ENCODE measurements at regions not wholly inside any gene's neighbourhood (a gene's known extent, or its start where the extent isn't known, plus 50 kb on each side); places are given as distances from the start of the nearest gene placed in this dataset.

GRCh38 chr17:79180358-79181005 lies 105.9 kb downstream of the ENGASE start:
- peaks cover 3% of the 10 kb centered on the region for H3K4me1 ChIP-seq (ENCODE audit: control insufficient read depth, insufficient read depth, low read length, poor library complexity, severe bottlenecking)
- DNase-seq, result no peak
- peaks cover 5% of the 10 kb centered on the region for H3K27me3 ChIP-seq (replicated peaks; ENCODE audit: control insufficient read depth, insufficient read depth, low read length, poor library complexity, severe bottlenecking)
- H3K36me3 ChIP-seq (ENCODE audit: control insufficient read depth, insufficient read depth, low read length), result no peaks in the 10 kb centered on the region
- no peaks in the 10 kb centered on the region for H3K9me3 ChIP-seq (ENCODE audit: control insufficient read depth, low read length)
- no peak overlapping the region for H3K4me3 ChIP-seq (ENCODE audit: insufficient read depth, low read depth, low read length, poor library complexity, severe bottlenecking)
- no peak overlapping the region for H3K27ac ChIP-seq (ENCODE audit: insufficient read depth, low read length, poor library complexity, severe bottlenecking)

DNA sequence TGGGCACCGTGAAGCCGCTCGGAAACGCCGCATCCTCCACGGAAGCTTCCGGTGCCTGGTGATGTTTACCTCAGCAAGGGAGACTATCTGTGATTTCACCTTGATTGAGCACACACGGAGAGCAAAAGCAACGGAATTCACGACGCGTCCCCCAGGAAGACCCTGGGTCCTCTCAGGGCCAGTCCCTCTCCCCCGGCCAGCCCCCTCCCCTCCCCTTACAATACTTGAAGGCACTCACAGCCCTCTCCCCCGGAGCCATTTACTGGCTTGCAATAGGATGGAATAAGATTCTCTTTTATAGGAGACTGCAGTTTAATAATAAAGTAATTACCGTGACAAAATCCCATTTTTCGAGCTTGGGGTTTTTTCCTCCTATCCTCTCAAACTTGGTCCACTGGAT lies 104.7 kb downstream of the ENGASE start:
- H3K36me3 ChIP-seq (ENCODE audit: control insufficient read depth, insufficient read depth, low read length), result no peaks in the 10 kb centered on the region
- H3K27me3 ChIP-seq (replicated peaks; ENCODE audit: control insufficient read depth, insufficient read depth, low read length, poor library complexity, severe bottlenecking), result no peaks in the 10 kb centered on the region
- H3K4me1 ChIP-seq (ENCODE audit: control insufficient read depth, insufficient read depth, low read length, poor library complexity, severe bottlenecking), result peaks cover 3% of the 10 kb centered on the region
- DNase-seq, result no peak
- H3K4me3 ChIP-seq (ENCODE audit: insufficient read depth, low read depth, low read length, poor library complexity, severe bottlenecking), result no peak overlapping the region
- H3K9me3 ChIP-seq (ENCODE audit: control insufficient read depth, low read length), result no peaks in the 10 kb centered on the region
- no peak overlapping the region for H3K27ac ChIP-seq (ENCODE audit: insufficient read depth, low read length, poor library complexity, severe bottlenecking)

GRCh38 chr17:79177877-79178276 lies 103.3 kb downstream of the ENGASE start:
- no peaks in the 10 kb centered on the region for H3K27me3 ChIP-seq (replicated peaks; ENCODE audit: control insufficient read depth, insufficient read depth, low read length, poor library complexity, severe bottlenecking)
- H3K4me3 ChIP-seq (ENCODE audit: insufficient read depth, low read depth, low read length, poor library complexity, severe bottlenecking), result no peak overlapping the region
- no peaks in the 10 kb centered on the region for H3K36me3 ChIP-seq (ENCODE audit: control insufficient read depth, insufficient read depth, low read length)
- H3K4me1 ChIP-seq (ENCODE audit: control insufficient read depth, insufficient read depth, low read length, poor library complexity, severe bottlenecking), result no peaks in the 10 kb centered on the region
- H3K9me3 ChIP-seq (ENCODE audit: control insufficient read depth, low read length), result no peaks in the 10 kb centered on the region
- H3K27ac ChIP-seq (ENCODE audit: insufficient read depth, low read length, poor library complexity, severe bottlenecking), result no peak overlapping the region
- DNase-seq, result no peak

DNA sequence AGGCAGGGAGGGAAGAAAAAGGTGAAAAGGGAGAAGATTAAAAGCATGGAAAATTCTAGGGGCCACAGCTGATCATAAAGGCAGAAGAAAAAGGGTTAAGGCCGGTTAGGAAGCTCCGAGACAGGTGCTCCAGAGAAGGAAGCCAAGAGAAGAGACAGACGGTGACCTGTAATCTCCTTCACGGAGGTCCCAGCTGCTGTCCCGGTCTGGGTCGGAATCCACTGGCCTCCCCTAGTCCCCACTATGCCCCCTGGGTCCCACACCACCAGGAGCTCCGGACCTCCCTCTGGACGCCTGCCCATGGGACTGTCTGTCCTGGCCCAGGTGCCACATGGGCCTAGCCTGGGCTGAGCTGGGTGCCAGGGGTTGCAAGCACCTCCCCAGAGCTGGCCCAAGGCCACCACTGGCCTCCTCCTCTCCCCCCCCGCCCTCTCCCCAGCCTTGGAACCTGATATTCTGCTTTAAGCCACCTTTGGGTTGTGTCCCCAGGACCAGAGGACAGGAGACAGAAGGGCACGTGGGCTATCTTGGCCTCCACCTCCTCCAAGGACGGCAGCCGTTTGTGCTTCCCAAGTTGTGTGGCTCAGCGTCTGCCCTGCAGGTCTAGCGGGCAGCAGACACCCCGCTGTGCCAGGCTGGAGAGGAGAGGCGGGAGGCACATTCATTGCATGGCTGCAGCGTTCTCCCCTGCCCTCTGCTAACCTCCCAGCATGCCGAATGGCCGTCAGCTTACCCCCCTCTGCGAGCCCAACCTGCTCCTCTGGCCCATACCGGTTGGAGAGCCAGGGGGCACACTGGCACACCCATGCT lies 102.4 kb downstream of the ENGASE start:
- H3K27ac ChIP-seq (ENCODE audit: insufficient read depth, low read length, poor library complexity, severe bottlenecking), result no peak overlapping the region
- no peak for DNase-seq
- H3K27me3 ChIP-seq (replicated peaks; ENCODE audit: control insufficient read depth, insufficient read depth, low read length, poor library complexity, severe bottlenecking), result no peaks in the 10 kb centered on the region
- no peaks in the 10 kb centered on the region for H3K36me3 ChIP-seq (ENCODE audit: control insufficient read depth, insufficient read depth, low read length)
- no peaks in the 10 kb centered on the region for H3K9me3 ChIP-seq (ENCODE audit: control insufficient read depth, low read length)
- H3K4me3 ChIP-seq (ENCODE audit: insufficient read depth, low read depth, low read length, poor library complexity, severe bottlenecking), result no peak overlapping the region
- H3K4me1 ChIP-seq (ENCODE audit: control insufficient read depth, insufficient read depth, low read length, poor library complexity, severe bottlenecking), result no peaks in the 10 kb centered on the region

DNA sequence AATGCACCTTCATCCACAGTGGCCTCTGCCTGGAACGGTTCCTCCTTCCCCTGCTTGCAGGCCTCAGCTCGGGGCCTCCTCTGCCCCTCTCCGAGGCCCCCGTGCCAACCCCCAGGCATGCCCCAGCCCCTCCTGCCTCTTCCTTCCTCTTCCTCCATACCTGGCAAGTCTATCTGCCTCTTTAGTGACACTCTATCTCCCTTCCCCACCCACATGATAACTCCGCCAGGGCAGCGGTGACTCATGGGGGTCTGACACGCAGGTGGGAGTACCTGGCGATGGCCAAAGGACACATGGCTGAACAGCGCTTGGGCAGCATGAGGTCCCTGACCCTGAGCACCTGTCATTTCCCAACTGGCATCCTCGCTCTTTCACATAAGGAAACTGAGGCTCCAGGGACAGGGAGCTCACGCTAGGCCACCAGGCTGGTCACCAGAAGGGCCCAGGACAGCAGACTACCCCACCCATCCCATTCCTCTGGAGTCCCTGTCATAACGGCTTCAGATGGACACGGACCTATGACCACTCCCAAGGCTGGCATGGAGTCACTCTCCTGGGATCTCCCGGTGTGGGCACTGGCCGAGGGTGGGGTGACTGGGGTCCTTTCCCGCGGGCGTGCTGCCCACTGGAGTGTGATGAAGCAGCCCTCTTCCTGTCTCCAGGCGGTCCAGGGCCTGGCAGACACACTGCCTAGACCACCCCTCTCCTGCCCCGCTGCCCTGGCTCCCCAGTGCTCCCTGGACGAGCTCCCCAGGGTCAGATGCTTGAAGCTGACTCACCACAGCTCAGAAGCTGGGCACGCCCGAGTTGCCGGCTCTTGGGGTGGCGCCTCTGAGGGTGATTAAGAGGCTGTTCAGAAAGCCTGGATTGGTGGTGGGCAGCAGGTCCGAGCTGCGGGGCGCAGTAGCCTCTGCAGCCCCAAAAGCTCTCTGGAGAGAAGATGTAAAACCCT lies 100.6 kb downstream of the ENGASE start:
- H3K36me3 ChIP-seq (ENCODE audit: control insufficient read depth, insufficient read depth, low read length), result no peaks in the 10 kb centered on the region
- DNase-seq, result no peak
- no peaks in the 10 kb centered on the region for H3K4me1 ChIP-seq (ENCODE audit: control insufficient read depth, insufficient read depth, low read length, poor library complexity, severe bottlenecking)
- H3K27ac ChIP-seq (ENCODE audit: insufficient read depth, low read length, poor library complexity, severe bottlenecking), result no peak overlapping the region
- H3K27me3 ChIP-seq (replicated peaks; ENCODE audit: control insufficient read depth, insufficient read depth, low read length, poor library complexity, severe bottlenecking), result no peaks in the 10 kb centered on the region
- no peaks in the 10 kb centered on the region for H3K9me3 ChIP-seq (ENCODE audit: control insufficient read depth, low read length)
- no peak overlapping the region for H3K4me3 ChIP-seq (ENCODE audit: insufficient read depth, low read depth, low read length, poor library complexity, severe bottlenecking)

DNA sequence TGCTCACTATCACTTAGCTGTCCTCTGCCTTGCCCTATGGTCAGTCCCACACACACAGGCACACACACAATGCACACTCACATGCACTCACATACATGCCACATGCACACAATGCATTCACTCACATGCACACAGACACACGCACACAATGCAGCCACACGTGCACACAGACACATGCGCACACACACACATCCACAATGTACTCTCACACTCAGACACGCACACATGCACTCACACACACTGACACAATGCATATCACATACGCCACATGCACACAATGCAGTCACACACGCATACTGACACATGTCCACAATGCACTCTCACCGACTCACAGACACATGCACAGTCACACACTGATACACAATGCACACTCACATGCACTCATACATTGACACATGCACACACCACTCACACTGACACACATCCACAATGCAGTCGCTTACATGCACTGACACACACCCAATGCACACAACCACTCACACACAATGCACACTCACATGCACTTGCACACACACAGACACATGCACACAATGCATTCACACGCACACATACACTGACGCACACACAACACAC lies 99.7 kb downstream of the ENGASE start:
- H3K4me3 ChIP-seq (ENCODE audit: insufficient read depth, low read depth, low read length, poor library complexity, severe bottlenecking), result no peak overlapping the region
- DNase-seq, result no peak
- H3K4me1 ChIP-seq (ENCODE audit: control insufficient read depth, insufficient read depth, low read length, poor library complexity, severe bottlenecking), result no peaks in the 10 kb centered on the region
- no peaks in the 10 kb centered on the region for H3K36me3 ChIP-seq (ENCODE audit: control insufficient read depth, insufficient read depth, low read length)
- H3K27ac ChIP-seq (ENCODE audit: insufficient read depth, low read length, poor library complexity, severe bottlenecking), result no peak overlapping the region
- H3K9me3 ChIP-seq (ENCODE audit: control insufficient read depth, low read length), result no peaks in the 10 kb centered on the region
- H3K27me3 ChIP-seq (replicated peaks; ENCODE audit: control insufficient read depth, insufficient read depth, low read length, poor library complexity, severe bottlenecking), result no peaks in the 10 kb centered on the region

- no peak for DNase-seq
- no peaks in the 10 kb centered on the region for H3K9me3 ChIP-seq (ENCODE audit: control insufficient read depth, low read length)
- no peak overlapping the region for H3K27ac ChIP-seq (ENCODE audit: insufficient read depth, low read length, poor library complexity, severe bottlenecking)
- H3K27me3 ChIP-seq (replicated peaks; ENCODE audit: control insufficient read depth, insufficient read depth, low read length, poor library complexity, severe bottlenecking), result no peaks in the 10 kb centered on the region
- H3K36me3 ChIP-seq (ENCODE audit: control insufficient read depth, insufficient read depth, low read length), result no peaks in the 10 kb centered on the region
- no peaks in the 10 kb centered on the region for H3K4me1 ChIP-seq (ENCODE audit: control insufficient read depth, insufficient read depth, low read length, poor library complexity, severe bottlenecking)
- H3K4me3 ChIP-seq (ENCODE audit: insufficient read depth, low read depth, low read length, poor library complexity, severe bottlenecking), result no peak overlapping the region
Observed at GRCh38 chr17:79171188-79171587, 96.6 kb downstream of the ENGASE start.

DNA sequence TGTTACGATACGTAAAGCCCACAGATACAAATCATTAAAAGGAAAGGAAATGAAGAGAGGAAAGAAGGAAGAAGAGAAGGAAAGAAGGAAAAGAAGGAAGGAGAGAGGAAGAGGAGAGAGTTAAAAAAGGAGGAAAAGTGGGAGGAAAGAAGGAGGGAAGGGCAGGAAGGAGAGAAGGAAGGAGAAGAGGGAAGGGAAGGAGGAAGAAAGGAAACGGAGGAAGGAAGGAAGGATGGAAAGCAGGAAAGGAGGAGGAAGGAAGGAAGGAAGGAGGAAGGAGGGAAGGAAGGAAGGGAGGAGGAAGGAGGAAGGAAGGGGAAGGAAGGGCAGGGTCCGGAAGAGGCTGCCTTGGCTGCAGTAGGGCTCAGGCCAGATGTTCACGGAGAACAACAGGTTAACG lies 95.2 kb downstream of the ENGASE start:
- no peak for DNase-seq
- no peaks in the 10 kb centered on the region for H3K36me3 ChIP-seq (ENCODE audit: control insufficient read depth, insufficient read depth, low read length)
- no peak overlapping the region for H3K27ac ChIP-seq (ENCODE audit: insufficient read depth, low read length, poor library complexity, severe bottlenecking)
- no peaks in the 10 kb centered on the region for H3K9me3 ChIP-seq (ENCODE audit: control insufficient read depth, low read length)
- no peaks in the 10 kb centered on the region for H3K4me1 ChIP-seq (ENCODE audit: control insufficient read depth, insufficient read depth, low read length, poor library complexity, severe bottlenecking)
- no peaks in the 10 kb centered on the region for H3K27me3 ChIP-seq (replicated peaks; ENCODE audit: control insufficient read depth, insufficient read depth, low read length, poor library complexity, severe bottlenecking)
- no peak overlapping the region for H3K4me3 ChIP-seq (ENCODE audit: insufficient read depth, low read depth, low read length, poor library complexity, severe bottlenecking)

DNA sequence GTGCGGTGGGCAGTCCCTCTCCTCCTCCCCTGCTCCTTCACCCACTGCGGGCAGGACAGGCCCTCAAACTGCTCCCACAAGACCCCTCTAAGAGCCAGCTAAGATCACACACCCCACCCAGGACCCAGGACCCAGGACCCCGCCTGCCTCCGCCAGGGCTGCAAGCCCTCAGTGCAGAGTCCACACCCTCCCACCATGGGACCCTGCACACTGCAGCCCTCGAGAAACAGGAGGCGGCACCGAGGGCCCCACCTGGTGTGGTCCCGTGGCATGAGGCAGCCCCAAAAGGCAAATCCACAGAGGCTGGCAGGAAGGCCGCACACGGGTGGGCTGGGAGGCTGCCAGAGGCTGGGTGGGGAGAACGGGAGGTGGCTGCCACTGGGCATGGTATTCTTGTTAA lies 94.7 kb downstream of the ENGASE start:
- DNase-seq, result no peak
- no peaks in the 10 kb centered on the region for H3K27me3 ChIP-seq (replicated peaks; ENCODE audit: control insufficient read depth, insufficient read depth, low read length, poor library complexity, severe bottlenecking)

More for the DNA sequence above, 94.7 kb downstream of the ENGASE start:
- Histone ChIP-seq H3K4me3 (ENCODE audit: insufficient read depth, low read depth, low read length, poor library complexity, severe bottlenecking) (no peak overlapping the region), H3K9me3 (ENCODE audit: control insufficient read depth, low read length) (no peaks in the 10 kb centered on the region), H3K36me3 (ENCODE audit: control insufficient read depth, insufficient read depth, low read length) (no peaks in the 10 kb centered on the region), H3K27ac (ENCODE audit: insufficient read depth, low read length, poor library complexity, severe bottlenecking) (no peak overlapping the region), H3K4me1 (ENCODE audit: control insufficient read depth, insufficient read depth, low read length, poor library complexity, severe bottlenecking) (no peaks in the 10 kb centered on the region)
